Epithelial cell of prostate (primary cell): ENCODE measurements at regions not wholly inside any gene's neighbourhood (a gene's known extent, or its start where the extent isn't known, plus 50 kb on each side); places are given as distances from the start of the nearest gene placed in this dataset.

Source experiments
- DNase-seq: peaks from one replicate; pipeline ENCODE4 v3.0.0-alpha.2; 2011; ENCODE audit warnings: low read depth, low spot score
- H3K27ac ChIP-seq: fragments of 450-650 bp; 2 replicates; pipeline ENCODE4 v1.5.1; 2017; ENCODE audit warnings: mild to moderate bottlenecking

DNA sequence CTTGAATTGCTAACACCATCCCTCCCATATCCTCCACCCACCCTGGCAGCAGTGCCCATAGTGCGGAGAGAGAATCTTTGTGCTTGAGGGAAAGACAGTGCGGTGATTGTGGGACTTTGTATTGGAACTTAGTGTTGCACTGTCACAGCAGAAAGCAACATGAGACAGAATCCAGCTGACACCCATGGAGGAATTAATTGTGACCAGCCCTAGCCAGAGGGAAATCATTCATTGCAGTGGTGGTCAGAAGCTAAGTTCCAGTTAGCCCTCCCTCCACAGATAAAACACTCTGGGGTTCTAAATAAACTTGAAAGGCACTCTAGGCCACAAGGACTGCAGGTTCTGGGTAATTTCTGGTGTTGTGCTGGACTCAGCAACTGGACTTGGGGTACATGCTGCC, 1002.6 kb downstream of the TMTC2 start:
- no peak overlapping the region for H3K27ac ChIP-seq
- no peak for DNase-seq

DNA sequence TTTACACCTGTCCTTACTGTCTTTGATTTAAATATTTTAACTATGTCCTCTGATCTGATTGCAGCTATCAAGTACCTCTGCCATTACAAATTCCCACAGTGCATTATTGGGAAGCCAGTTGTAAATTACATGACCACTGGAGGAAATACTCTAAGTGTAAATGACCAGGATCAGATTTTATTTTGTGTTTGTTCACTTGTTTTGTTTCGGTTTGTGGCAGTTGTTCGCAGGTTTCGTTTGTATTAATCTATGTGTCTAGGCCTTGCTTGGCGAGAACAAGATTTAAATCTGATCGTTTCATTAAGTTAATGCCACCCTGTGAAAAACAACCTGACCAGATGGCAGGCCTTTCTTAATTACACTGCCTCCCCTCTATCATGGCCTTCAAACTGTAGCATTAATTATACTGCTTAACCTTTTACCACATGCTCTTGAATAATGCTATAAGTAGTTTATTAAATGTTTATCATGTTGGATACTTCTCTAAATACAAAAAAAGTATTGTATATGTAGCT, 990.1 kb downstream of the TMTC2 start:
- no peak overlapping the region for H3K27ac ChIP-seq
- DNase-seq: no peak

DNA sequence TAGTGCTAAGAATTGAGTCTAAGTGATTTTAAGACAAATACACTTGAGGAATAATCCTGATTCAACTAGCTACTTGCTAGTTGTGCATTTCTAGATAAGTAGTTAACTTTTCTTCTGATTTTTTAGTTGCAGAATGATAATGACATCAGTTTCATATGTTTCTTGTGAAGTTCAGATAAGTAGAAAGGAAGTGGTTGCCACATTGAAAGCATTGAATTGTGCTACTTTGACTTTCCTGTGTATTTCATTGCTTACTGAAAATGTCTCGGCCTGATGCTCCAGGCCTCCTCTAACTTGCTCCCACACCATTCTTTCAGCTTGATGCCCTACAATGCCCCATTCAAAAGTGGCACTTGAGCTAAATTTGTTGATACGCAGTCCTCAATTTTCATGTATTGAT, 980.0 kb downstream of the TMTC2 start:
- no peak for DNase-seq
- no peak overlapping the region for H3K27ac ChIP-seq

DNA sequence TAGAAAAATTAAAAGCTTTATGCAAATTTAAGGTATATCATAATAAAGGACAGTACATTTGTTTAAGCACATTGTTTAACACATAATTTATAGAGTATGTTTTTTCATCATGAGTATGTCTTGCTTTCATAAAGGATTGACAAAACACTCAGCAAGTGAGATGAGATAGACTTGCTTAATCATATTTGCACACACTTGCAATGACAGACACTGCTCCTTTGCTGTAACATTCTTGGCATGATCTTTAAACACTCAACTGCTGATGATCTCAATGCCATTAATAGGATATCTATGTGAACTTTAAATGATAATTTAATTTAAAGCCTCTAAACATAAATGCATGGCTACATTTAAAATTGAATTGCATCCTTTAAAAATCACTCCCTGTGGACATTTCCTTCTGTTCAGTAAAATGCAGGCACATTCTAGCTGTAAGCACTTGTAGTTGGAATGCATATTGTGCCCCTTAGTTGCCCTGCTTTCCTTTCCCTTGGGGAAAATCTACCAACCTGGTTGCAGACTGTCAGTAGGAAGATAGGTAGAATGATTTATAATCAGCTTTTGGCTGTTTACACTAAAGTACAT, 979.0 kb downstream of the TMTC2 start:
- no peak overlapping the region for H3K27ac ChIP-seq
- no peak for DNase-seq

DNA sequence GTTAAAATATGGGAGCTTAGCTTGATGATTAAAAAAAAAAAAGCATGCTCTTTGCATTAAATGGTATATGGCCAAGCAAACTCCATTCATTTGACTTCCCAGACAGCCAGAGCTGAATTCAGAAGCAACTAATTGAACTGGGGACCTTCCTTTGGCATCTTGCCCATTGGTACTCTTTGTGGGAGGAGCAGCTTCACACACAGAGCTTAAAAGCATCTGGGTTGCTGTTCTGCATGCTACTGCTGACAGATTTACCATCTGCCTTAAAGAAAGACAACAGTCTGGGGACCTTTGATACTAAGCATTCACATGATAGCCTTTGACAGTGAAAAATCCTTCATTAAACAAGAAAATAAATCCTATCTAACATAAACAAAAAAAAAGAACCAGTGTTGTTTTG, 977.9 kb downstream of the TMTC2 start:
- no peak overlapping the region for H3K27ac ChIP-seq
- no peak for DNase-seq

DNA sequence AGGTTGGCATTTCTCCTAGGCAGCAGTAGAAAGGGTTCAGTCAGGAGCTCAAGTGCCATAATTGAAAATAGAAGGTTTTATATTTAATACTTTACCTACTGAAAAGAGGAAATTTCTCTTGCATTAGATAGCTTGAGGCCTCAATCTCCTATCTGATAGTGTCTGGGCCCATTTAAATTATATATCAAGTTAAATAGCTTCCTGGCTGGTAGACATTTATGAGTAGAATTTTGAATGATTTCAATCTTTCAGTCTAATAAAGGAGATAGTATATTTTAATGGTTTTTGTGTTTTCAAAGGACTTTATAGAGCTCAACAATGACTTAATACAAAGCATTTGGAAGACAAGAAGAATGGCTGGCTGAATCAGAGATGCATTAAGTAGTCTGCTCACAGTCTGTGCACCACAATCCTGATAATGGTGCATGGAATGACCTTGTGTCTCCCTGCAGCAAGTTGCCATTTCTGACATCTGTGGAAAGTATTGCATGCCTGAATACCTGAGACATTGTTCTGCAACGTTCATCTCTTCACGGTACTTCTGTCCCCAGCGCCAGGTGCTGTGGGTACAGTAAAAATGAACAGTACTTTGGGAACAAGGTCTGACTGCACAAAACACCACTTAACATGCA, 974.1 kb downstream of the TMTC2 start:
- no peak overlapping the region for H3K27ac ChIP-seq
- DNase-seq: no peak

DNA sequence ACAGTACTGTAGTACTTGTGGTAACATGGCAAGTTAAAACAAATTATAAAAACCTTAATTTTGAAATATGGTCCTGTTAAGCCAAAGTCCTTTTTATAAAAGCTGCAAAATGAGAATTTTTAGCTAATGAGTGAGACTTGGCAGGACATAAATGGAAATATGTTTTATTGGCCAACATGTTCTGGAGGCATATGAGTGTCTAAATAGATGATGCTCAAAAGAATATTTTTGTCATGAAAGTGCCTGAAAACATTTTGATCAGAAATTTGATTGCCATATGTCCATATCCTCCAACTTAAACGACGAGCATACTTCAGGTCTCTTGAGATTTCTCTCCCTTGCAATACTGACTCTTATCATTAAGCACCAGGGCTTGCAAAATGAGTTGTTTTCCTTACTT, 972.6 kb downstream of the TMTC2 start:
- no peak overlapping the region for H3K27ac ChIP-seq
- DNase-seq: no peak

DNA sequence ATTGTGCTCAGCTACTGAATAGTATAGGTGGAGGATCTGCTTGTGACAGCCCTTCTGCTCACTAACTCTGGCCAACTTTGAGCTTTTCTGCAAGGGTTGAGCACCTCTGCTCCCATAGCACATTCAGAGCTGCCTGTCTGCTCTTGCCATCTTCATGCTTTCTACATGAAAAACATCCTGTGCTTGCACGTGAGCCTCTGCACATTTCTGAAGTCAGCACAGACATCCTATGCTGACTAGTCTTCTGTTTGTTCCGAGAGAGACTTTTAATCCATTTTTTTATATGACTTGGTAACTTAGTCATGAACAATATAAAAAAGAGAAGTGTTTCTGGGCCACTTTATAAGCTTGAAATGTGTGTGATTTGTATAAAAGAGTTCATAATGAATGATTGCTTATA, 969.3 kb downstream of the TMTC2 start:
- DNase-seq: no peak
- no peak overlapping the region for H3K27ac ChIP-seq

DNA sequence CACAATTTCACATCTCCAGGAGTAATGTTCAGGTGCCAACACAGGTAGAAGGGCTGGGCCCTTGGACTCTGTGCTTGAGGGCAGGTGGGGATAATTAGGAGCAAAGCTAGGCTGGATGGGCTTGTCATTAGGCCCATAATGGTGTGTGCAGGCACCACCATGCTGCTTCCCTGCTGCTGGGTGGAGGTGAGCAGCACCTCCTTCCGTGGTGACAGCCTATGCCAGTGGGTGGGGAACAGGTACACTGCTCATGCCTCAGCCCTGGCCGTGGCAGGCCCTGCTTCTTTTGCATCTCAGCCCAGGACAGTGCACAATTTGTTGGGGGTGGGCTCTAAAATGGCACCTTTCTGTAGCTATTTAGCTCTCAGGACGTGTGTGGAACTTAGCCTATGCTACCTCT, 955.5 kb downstream of the TMTC2 start:
- no peak overlapping the region for H3K27ac ChIP-seq
- no peak for DNase-seq

DNA sequence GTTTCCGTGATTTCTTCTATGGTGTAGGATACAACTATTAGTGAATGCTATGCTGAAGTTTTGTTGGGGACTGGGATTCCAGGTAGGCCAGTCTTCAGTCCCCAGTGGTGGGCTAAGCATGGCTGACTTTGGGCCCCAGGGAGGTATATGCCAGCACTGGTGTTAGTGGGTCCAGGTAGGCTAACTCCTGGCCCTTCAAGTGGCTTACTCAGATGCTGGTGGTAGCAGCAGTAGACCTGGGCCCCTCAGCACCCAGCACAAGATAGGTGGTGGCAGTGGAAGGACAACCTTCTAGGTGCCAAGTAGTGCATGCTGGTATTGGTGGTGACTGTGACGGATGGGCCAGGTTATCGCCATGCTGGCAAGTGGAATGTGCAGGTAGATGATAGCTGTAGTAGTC, 955.1 kb downstream of the TMTC2 start:
- H3K27ac ChIP-seq: no peak overlapping the region
- DNase-seq: no peak

DNA sequence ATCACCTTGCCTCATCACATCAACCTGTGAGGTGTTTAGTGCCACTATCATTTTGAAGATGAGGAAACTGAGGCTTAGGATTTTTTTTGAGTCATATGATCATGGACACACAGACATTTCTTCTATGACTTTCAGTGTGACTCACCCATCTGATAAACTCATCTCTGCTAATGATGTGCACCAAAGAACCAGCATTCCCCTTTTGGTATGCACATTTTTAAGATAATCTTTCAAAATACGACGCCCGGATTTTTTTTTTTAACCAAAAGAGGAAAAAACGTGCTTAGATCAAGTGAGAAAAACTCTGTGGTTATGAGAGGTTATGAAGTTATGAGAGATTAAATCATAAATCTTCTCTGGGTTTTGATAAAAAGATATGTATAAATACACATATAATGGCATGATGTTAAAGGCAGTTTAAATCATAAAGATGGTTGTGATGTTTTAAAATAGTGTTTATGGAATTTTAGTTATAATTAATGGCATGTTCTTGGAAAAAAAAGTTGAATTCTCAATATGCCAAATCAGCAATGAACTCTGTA, 948.1 kb downstream of the TMTC2 start:
- no peak overlapping the region for H3K27ac ChIP-seq
- no peak for DNase-seq

DNA sequence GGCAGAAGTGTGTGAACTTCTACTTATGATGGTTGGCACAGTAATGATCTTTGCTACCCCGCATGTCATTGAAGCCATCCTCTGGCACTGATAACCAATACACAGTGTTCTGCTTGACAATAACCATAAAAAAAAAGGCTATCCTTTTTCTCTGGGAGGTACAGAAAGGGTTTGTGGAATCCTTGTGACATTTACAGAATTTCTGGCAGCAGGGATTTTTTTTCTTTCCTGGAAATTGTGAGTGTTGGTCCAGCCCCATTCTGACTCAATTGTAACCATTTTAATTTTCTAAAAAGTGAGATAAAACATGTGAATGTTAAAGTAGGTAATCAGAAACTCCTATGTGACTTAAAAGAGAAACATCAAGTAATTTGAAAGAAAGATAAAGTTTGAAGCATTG, 943.8 kb downstream of the TMTC2 start:
- H3K27ac ChIP-seq: no peak overlapping the region
- no peak for DNase-seq

DNA sequence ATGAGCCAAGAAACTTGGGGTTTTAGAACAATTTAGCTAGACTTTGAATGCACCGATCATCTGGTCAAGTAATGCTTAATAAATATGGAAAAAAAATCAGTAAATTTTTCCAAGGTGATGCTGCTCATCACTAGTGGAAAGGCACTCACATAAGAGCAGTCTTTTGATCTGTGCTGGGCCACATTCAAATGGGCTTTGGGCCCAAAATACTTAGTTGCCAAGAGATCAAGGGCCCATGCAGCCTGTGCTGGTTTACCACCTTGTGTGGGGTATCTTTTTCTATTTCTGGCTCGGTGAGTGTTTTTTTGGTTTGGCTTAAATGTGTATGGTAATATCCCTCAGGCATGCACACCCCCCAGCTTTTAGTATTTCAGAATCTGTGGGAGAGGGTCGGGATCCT, 943.2 kb downstream of the TMTC2 start:
- no peak for DNase-seq
- H3K27ac ChIP-seq: no peak overlapping the region

DNA sequence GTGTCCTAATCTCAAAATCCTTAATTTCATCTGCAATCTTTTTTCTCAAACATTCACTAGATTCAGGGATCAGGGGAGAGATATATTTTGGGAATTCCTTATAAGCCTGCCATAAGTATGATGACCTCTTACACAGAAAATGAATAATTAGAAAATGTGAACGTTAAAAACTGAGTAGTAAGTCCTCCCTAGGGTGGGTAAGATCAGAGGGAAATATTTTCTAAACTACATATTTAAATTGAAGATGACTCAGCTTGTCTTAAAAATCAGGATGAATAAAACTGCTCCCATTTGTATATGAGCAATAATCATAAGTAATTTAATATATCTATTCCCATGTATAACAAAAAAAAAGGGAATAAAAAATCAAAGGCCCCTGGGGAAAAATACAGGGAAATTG, 935.5 kb downstream of the TMTC2 start:
- no peak overlapping the region for H3K27ac ChIP-seq
- DNase-seq: no peak

DNA sequence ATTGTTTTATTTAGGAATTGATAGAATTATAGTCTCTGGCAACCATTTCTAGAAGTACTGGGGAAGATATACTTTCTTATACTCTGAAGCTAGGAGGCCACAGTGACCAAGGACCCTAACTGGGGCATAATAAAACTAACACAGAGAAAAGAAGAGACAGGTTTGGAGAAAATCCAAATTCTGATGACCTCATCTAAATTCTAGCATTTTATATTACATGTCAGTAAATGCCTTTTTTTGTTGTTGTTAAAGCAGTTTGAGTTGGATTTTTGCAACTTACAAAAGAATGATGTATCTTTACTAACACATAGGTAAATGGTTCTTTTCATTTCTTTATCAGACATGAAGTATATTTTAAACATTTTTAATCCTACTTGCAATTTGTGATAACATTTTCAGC, 933.3 kb downstream of the TMTC2 start:
- no peak for DNase-seq
- no peak overlapping the region for H3K27ac ChIP-seq

DNA sequence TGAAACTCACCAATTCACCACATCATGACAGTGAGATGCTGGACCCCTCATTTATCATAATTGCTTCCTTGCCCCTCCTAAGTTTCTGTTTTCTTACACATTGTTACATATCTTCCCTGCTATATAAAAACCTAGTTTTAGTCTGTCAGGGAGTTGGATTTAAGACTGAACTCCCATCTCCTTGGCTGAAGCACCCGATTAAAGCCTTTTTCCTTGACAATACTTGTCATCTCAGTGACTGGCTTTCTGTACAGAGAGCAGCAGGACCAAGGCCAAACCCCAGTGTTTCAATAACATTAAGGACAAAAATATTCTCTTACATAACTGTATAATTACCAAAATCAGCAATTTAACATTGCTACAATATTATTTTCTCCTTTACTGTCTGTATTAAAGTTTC, 928.4 kb downstream of the TMTC2 start:
- no peak overlapping the region for H3K27ac ChIP-seq
- no peak for DNase-seq

DNA sequence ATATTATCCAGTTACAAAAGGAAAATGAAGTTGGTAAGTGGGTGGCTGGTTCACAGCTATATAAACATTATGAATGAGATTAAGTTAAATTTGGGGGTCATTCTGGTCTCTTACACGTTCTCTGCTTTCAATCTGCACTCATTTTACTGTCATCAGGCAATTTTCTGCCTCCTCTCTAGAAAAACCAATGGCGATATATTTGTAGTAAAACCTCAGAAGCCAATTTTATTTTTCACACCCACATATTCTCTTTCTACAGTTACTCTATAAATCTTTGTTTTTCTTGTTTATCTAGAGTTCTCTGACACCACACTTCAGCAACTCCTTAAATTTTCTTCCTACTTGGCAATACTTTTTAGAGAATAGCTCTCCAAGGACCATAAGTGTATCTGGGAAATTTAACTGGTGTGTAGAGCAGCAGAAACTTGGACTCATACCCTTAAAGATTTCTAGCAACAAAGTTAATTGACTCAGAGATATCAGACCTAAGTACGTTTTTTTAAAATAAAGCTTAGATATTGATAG, 926.9 kb downstream of the TMTC2 start:
- H3K27ac ChIP-seq: no peak overlapping the region
- no peak for DNase-seq

DNA sequence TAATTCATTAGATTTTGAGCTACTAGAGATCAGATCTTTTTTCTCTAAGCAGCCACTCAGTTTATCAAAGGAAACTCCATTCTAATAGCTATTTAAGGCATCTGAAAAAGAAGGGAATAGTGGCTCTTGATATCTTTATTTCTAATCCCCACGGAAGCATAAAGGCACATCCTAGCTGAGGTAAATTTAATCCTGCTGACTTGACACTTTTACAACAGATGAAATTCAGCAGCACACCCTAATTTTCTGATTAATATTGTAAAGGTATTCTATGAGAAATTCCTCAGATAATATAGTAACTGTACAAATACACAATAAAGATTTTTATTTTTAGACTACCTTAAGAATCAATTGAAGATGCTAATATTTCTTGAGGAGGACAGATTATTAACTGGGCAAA, 916.4 kb downstream of the TMTC2 start:
- DNase-seq: no peak
- H3K27ac ChIP-seq: no peak overlapping the region

DNA sequence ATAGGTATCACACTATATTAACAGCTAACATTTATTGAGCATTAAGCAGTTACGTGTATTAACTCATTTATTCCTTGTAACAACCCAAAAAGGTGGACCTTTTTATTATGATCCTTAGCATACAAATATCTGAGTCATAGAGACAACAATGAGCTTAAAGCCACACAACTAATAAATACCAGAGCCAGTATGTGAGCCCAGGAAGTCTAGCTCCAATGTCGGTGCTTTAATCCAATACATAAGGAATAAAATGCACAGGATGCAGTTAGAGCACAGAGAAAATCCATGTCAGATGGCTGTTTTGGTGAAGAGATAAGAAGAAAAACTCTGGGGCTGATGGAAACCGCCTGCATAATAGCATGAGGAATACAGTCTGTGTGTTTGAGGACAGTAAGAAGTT, 888.6 kb downstream of the TMTC2 start:
- DNase-seq: no peak
- H3K27ac ChIP-seq: no peak overlapping the region

DNA sequence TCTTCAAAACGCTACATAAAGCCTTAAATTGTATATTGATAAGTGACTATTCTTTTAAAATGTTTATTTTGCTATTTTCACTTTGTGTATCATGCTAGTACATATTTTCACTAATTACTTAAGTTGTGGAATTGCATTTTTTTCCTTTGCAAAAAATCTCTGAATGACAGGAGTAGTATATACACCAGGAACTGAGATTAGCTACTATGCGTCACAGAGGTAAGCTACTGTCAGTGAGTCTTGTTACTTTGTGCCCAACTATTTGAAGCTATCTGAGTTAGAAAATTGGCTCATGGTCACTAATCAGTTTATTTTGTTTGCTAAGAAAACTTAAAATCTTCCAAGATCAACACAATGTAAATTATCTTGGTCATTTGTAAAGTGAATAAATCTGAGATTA, 887.4 kb downstream of the TMTC2 start:
- no peak overlapping the region for H3K27ac ChIP-seq
- DNase-seq: no peak

DNA sequence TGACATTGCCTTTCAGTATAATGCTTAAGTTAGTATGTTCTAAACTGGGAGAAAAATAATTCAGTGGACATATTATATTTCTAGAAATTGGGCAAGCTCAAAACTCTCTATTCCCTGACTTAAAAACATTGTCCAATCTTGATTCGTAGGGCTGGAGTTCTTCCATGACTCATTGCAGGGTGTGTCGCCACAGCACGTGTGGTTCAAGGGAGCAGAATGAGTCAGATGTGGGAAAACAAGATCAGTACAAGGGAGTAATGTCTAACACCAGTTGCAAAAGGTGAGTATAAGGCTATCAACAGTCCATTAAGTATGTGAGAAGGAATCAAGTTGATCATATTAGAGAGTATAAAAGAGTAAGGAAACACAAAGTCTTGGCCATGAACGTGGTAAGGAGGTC, 887.0 kb downstream of the TMTC2 start:
- H3K27ac ChIP-seq: no peak overlapping the region
- peak; percentile 73 for DNase-seq

DNA sequence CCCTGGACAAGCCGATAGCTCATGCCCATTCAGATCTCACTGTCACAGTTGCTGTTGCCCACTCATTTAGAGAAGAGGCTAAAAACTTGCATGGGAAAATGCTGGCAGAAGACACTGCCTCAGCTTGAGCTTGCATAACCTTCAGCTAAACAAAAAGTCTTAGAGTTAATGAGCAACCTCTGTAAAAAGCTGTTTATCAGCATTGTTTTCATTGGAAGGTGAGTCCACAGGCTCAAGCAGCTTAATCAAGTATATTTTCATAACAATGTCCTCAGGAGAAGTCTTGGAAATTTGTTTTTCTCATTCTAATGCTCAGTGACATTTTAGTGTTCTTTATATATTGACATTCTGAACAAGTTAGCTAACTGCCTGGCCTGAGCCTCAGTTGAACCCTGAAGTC, 872.9 kb downstream of the TMTC2 start:
- DNase-seq: no peak
- H3K27ac ChIP-seq: no peak overlapping the region
